GM18498 (cell line): ENCODE measurements at regions not wholly inside any gene's neighbourhood (a gene's known extent, or its start where the extent isn't known, plus 50 kb on each side); places are given as distances from the start of the nearest gene placed in this dataset.
A peak's percentile ranks its signal among the peaks of the same experiment; 100 is the strongest.
"Not testable (repeated sequence)": the region's sequence is repeated elsewhere in the genome, so short reads cannot be mapped to it uniquely, and the experiment has no call there.

Source experiments
- ATAC-seq: cut with Tn5 transposase; IDR thresholded peaks from one replicate; pipeline ENCODE4 v1.9.1; 2021; ENCODE audit warnings: mild to moderate bottlenecking, moderate library complexity; ENCODE audit not compliant: unreplicated experiment

DNA sequence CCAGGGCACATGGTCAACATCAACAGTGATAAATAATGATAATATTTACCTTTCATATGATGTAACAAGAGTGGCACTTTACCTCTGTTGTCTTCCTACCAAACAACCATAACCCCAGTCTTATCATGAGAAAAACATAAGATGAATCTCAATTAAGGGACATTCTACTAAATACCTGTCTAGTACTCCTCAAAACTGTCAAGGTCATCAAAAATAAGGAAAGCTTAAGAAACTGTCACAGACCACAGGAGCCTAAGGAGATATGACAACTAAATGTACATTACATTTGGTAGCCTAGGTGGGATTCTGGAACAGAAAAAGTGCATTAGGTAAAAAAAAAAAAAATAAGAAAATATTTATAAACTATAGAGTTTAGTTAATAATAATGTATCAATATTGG lies 118.1 kb downstream of the CCDC34 start:
- ATAC-seq, result no peak

DNA sequence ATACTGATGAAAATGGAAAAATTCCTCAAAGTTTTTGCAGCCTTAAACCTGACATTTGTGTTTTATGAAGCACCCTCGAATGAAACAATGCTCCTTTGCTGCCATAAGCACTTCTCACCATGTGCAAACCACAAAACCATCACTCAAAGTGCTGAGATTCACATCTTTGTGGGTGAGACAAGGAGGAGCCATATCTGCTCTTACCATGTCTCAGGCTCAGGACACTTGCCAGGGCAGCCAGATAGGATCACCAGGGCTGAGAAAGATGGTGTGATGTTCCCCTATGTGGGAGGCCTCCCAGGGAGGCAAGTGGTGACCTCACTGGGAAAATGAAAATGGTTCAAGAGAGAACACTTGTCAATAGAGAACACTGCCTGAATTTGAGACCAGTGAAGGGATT lies 120.4 kb downstream of the CCDC34 start:
- no peak for ATAC-seq

DNA sequence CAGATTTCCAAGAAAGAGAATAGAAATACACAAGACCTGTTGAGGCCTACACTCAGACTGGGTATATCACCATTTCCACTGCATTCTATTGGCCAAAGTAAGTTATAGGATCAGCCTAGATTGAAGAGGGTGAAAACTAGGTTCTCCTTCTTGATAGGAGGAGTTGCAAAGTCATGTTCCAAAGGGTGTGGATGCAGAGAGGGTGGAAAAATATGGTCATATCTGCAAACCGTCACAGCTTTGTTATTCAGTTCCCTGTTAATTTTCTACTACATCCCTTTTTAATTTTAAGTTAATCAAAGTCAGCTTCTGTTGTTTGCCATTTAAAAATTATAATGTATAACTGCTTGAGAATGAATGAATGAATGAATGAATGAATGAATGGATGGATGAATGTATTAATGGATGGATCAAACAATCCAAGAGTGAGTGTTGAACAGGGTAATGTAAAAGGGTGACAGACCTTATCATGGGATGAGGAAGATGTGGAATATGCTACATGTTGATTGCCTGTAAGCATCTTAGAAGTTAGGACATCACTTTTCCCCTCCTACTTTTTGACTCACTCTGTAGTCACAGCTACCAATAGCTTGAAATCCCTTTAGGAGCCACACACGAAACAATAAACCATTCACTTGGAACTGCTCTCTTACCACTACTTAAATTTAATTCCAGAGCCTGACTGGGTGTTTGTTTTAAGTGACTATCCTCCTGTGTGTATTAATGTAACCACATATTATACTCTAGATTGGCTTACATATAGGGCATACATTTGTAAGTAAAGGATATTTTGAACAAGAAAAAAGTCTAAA lies 121.5 kb downstream of the CCDC34 start:
- no peak for ATAC-seq

DNA sequence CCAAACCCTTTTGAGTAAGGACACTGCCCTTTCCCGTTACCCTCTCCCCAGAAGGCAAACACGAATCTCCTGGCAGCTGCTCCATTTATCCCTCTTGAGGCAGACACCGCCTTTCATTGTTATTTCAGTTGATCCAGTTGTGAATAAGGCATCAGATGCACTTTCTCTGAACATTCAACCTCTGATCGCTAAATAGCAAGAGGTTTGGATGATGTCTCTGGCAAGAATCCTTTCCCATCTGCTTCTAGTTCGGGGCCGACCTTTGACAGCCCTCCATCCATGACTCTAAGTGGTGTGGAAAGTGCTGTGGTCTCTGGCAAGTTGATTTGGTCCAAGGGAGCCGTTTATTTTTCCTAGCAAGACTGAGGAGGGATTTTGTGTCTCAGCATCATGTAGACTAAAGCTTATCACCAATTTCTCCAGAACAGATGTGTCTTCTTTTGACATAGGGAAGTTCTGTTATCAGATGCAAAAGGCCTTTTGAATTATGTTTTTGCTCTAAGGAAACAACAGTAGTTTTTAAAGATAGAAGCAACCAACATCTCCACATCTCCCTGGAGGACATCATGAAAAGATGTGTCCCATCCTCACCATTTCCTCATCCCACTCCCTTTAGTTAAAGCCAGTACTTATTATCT lies 123.6 kb downstream of the CCDC34 start:
- no peak for ATAC-seq

DNA sequence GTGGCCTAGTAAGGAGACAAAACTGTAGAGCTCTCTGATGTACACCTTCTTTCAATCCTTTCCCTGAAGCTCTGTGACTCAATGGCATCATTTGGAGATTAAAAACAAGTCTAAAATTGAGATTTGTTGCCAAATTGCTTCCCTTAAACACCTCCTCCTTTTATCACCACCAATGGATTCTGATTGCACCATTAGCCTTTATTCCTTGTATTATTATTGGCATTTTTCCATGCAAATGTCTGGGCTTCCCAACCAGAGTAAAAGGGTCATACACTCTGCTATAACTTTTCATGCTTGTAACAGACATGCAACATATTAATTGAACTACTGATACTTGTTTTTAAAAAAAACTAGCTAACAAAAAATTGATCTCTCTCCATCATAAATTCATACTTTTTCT lies 124.2 kb downstream of the CCDC34 start:
- ATAC-seq, result no peak

DNA sequence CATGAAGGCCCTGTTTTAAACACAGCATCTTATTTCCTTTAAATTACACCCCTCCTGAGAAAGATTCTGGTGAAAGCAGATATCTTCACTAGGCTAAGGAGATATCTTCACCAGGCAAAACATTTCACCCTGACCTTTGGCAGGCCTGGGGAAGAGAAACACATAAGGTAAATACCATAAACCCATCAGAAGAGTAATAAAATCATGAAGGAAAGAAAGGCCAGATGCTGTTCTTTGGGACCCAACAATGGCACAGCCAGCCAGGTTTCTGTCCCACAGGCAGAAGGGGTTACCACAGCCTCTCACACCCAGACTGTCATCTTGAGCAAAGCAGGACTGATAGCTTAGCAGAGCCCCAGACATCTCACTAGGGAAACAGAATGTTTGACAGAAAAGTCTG lies 125.4 kb downstream of the CCDC34 start:
- ATAC-seq, result no peak

DNA sequence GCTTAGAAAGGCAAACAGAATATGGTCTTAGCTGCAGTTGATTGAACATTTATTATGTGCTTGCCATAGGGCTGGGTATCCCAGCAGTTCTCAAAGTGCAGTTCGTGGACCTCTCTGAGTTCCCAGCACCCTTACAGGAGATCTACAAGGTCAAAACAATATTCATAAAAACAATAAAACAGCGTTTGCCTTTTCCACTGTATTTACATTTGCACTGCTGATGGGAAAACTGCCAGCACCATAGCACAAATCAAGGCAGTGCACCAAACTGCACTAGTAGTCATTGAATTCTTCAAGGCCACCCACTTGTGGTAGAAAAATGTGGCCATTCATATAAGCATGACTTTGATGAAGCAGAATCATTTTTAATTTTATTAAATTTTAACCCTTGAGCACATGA lies 128.1 kb downstream of the CCDC34 start:
- ATAC-seq, result no peak

DNA sequence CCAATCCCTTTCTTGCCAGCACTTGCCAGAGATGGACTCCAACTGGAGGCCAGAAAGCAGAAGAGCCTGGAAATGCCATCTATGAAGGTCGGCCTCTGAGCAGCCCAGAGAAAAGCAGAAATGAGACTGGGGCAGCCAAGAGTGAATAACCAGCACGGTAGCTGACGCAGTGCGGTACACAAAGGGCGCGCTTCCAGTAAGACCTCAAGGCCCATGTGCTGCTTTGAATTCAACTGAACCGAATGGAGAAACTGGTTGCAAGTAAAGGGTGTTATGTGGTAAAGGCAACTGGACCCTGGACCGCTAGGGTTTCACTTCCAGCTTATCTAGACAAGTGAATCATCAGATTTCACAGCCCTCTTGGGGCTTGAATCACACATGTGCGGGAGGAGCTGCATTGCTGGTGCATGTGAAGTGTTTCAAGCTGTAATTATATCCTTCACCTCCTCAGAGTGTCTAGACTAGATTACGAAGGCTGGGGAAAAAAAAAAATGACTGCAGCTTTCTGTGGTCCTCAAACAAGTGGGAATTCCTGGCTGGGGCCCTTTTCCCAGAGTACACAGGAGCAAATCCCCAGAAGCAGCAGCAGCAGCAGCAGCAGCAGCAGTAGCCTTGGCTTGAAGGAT lies 128.9 kb downstream of the CCDC34 start:
- ATAC-seq, result peak; percentile 95

DNA sequence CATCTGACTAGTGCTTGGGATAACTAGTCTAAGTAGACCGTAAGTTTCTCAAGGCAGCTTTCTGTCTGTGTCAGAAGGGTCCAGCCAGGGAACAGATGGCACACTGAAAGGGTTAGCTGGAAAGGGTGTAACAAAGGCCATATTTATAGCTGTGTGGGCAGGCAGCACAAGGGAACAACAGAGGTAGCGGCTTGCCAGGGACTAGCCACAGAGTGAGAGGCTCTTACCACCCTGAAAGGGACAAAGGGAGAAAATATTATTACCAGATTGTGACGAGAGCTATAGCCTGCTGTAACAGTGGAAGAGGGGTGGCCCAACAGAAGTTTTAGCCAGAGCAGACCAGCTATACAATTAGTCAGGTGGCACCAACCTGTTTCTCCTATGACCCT lies 129.4 kb downstream of the CCDC34 start:
- ATAC-seq, result peak; percentile 15

DNA sequence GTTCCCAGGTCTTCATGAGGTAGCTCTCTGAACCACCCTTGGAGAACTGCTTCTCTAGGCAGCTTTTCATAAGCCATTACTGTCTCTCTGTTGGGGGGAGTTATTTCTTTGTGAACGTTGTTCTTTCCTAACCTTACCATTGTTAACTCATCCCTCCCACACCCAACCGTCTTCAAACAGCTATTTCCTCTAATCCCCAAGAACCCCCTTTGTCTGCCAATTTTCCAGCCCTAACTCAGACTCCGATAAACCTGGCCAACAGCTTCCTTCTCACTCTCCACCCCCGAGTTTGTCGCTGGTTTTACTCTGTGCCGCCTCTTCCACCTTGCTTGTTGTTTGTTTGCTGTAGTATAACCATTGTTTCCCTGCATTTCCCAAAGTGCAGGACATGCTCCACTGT lies 131.5 kb downstream of the CCDC34 start:
- ATAC-seq, result no peak

DNA sequence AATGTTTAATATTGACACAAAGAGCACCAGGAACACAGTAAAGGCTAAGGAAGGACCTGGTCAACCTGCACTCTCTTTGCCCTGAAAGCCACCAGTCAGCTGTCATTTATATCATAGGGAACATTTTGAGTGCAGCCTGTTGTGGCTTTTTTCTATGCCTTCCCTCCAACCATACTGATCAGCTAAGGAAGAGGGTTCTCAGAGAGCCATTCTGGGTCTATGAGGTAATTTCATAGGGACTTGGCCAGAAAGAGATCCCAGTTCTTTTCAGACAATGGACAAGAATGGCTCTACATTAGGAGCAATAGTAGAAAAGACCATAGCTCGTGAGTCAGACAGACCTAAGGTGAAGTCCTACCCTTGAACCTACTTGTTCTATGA lies 132.8 kb downstream of the CCDC34 start:
- no peak for ATAC-seq

DNA sequence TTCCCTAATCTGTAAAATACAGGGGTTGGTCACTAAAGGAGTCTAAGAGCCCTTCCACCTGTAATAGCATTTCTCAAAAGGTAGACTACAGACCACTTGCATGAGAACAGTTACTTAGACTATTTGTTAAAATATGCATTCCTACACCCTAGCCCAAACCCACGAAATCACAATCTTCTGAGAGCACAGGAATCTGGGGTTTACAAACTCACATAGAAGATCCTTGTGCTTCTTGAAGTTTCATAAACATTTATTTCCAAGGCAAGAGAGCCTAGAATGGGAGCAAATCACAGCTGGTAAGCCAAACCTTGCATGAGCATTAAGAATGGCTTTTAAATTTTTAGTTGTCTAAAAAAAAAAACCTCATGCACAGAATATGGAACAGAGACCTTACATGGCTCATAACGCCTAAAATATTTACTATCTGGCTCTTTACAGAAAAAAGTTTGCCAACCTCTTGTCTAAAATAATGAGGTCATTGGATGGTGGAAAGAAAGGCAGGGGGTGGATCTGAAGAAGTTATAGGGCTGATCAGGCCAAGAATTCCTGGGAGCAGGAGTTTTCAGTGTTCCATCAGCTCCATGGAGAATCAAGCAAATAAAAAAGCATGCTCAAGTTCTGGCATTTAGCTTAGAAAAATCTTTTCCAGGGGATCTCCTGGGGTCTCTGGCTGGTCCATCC lies 133.4 kb downstream of the CCDC34 start:
- ATAC-seq, result no peak

DNA sequence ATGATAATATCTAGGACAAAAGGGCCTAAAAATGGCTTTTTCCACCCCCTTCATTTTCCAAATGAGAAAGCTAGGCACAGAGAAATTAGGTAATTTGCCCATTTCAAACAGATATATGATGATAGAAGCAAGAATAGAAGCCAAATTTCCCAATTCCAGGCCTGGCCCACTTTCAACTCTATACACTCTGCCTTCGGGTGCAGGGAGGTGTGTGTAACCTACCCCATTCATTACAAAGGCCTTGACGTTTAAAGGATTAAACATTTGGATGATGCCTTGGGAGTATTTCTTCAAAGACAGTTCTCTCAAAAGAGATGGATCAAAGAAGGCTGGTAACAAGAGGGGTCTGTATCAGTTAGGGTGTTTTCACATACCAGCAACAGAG lies 134.1 kb downstream of the CCDC34 start:
- no peak for ATAC-seq

DNA sequence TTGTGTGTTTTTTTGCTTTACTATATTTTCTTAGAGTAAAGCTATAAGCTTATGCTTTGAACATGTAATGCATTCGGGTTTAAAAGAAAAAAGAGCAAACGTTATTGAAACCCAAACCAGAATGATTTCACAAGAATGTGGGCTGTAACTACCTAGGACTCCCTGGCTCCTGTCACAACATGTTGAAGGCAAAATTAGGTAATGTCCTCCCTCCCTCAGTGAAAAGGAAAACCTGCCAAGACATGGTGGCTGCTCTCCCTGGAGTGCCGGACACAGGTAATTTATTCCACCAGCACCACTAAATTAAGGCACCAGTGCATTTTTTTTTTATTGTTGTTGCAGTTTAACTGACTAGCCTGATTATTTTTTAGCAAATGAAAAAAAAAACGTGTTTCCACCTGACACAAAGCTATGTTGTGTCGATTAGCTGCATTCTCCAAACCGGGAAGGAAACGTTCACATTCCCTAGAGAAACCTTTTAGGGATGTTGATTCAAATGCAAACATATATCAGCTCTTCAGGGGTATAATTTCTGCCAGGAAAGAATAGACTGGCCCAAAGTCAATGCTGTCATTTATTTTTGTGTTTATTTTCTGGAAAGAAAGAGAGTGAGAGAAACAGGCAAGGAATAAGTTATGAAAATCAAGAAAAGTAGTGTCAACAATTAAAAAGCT lies 134.6 kb downstream of the CCDC34 start:
- ATAC-seq, result no peak

DNA sequence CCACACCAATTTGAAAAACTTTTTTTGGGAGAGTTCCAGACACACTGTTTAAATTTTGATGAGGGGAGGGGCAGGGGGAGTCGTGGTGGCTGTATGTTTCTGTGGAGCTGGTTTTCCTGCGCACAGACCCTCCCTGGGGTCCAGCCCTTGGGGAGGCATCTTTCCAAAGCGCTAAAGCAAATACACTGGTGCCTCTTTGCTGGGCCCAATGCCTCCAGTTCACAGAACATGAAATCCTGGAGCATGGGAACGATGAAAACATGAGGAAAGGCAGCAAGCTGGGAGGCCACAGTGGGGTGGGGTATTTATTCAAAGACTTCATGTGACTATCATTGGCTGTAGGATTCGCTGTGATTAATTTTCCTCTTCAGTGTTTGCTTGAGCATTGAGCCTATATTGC lies 135.3 kb downstream of the CCDC34 start:
- no peak for ATAC-seq

DNA sequence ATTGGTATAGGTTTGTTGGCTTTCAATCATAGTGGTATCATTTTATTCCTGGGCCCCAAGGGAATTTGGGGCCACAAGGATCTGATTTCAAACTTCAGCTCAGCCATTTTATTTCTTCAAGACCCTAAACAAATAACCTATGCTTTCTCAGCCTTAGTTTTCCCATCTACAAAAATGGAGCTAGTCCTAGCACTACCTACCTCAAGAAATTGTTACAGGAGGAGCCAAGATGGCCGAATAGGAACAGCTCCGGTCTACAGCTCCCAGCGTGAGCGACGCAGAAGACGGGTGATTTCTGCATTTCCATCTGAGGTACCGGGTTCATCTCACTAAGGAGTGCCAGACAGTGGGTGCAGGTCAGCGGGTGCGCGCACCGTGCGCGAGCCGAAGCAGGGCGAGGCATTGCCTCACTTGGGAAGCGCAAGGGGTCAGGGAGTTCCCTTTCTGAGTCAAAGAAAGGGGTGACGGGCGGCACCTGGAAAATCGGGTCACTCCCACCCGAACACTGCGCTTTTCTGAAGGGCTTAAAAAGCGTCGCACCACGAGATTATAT lies 143.5 kb downstream of the CCDC34 start:
- ATAC-seq, result not testable (repeated sequence)

DNA sequence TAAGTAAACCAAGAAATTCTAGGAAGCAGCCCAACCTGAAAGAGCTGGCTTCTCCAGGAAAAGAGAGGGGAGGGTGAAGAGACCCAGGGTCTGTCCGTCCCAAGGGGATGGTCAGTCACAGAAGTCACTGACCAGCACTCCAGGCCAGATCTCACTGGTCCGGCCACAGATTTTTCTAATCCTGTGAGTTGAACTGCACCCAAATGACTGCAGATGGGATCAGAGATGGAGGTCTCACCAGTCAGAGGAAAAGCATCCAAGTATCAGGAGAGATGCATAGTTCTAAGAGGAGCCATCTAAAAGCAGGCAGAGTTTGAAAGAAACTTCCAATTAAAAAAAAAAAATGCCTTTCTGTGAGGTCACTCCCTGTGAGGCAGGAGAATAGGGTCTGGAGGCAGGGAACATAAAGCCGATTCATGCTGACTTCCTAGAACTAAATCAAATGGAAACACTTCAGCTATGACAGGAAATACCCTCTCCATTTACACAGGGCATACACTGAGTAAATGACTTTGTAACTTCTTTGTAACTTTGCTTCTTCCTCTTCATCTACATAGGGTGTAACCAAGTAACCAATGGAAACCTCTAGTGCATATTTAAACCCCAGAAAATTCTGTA lies 144.5 kb downstream of the CCDC34 start:
- ATAC-seq, result no peak

DNA sequence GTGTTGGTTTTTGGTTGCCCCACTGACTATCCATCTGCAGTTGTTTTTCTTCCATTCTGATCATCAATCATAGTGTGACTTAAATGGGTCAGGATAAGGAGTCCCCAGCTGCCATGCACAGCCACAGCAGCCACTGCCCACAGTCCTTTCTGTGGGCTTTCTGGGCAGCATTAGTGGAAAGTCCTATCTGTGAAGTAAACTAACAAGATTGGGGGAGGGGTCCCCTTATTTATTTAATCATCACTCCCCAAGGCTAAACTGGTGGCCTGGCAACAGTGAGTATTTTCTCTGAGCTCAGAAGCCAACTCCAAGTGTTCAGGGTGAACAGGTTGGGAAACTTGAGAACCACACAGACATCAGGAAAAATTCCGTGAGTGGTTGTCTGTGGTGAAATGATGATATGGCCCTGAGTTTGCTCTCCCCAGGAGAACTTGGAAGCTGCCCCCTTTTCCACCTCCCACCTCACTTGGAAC lies 145.0 kb downstream of the CCDC34 start:
- no peak for ATAC-seq

DNA sequence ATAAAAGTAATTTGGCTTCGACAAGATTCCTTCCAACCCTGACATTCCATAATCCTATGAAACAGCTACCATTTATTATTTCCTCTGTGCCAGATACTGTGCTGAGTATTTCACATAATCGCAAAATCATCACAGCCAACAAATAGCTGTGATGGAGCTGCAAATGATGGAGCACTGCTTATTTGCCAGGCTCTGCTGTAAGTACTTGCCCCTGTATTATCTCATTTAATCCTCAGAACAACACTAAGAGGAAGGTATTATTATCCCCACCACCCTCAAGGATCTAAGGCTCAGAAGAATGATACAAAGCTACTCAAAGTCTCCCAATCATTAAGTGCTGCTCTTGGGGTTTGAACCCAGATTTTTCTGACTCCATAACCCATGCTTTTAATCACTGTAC lies 145.5 kb downstream of the CCDC34 start:
- ATAC-seq, result no peak
